ENCODE measurements at regions not wholly inside any gene's neighbourhood (a gene's known extent, or its start where the extent isn't known, plus 50 kb on each side); places are given as distances from the start of the nearest gene placed in this dataset.

DNA sequence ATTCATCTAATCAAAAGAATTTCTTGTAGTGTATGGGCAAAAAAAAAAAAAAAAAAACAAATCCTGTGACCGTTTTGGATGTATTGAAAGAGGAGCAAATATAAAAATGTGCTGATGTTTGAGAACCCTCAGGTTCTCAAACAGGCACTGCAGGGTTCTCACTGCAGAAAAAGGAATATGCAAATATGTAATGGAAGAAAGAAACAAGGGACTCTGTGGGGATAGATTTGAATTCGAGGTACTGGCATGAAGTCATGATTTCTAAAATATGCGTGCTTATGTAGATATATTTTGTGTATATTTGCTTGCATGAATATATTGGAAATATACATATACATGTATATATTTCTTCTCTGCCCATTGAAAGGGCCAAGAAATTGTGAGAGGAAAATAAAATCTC lies 365.0 kb upstream of the RUNX1 start:
- Mint-ChIP-seq H3K27ac (no peak overlapping the region), H3K9me3 (no peaks in the 10 kb centered on the region), H3K36me3 (ENCODE audit: low read depth) (no peaks in the 10 kb centered on the region), H3K27me3 (ENCODE audit: low read depth) (no peaks in the 10 kb centered on the region), H3K4me1 (ENCODE audit: low read depth) (no peaks in the 10 kb centered on the region), H3K4me3 (no peak overlapping the region)
- CTCF ChIA-PET: no interaction called here
- intact Hi-C loops (cut with micrococcal nuclease): no loop called here
- no peak for DNase-seq

DNA sequence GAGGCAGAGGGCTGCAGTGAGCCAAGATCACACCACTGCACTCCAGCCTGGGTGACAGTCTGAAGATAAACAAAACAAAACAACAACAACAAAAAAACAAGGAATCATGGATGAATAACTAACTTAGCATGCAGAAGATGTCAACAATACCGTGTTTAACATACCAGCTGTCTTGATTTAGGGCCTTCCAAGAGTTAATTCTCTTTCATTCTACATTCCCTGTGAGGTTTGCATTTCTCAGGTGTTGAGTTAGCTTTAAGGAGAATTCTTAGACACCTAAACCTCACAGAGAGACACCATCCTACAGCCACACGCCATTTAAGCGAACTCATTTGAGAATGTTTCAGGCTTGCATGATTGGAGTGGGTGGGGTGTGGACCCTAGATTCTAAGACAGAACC lies 363.1 kb upstream of the RUNX1 start:
- H3K4me1 Mint-ChIP-seq (ENCODE audit: low read depth): peaks cover 4% of the 10 kb centered on the region
- CTCF ChIA-PET: no interaction called here
- H3K4me3 Mint-ChIP-seq: no peak overlapping the region
- no peaks in the 10 kb centered on the region for H3K27me3 Mint-ChIP-seq (ENCODE audit: low read depth)
- intact Hi-C loops (cut with micrococcal nuclease): no loop called here
- no peaks in the 10 kb centered on the region for H3K36me3 Mint-ChIP-seq (ENCODE audit: low read depth)
- no peak for DNase-seq
- H3K27ac Mint-ChIP-seq: no peak overlapping the region
- no peaks in the 10 kb centered on the region for H3K9me3 Mint-ChIP-seq

DNA sequence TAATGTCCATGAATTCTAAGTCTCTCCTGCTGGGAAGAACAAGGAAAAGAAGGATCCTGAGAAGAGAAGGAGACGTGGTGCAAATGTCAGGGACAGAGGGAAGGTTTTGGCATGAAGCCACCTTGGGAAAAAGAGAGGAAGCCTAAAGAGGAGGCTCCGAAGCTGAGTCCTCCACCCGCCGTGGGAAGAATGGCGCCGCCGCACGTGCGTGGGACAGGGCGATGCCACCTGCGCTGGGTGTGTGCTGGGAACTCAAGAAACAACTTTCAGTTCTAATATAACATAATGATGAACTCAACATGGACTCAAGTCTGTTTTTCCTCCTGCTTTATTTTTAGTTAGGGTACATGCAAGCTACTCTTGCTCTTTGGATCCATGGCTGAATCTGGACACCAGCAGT lies 362.3 kb upstream of the RUNX1 start:
- CTCF ChIA-PET: no interaction called here
- intact Hi-C loops (cut with micrococcal nuclease): no loop called here

DNA sequence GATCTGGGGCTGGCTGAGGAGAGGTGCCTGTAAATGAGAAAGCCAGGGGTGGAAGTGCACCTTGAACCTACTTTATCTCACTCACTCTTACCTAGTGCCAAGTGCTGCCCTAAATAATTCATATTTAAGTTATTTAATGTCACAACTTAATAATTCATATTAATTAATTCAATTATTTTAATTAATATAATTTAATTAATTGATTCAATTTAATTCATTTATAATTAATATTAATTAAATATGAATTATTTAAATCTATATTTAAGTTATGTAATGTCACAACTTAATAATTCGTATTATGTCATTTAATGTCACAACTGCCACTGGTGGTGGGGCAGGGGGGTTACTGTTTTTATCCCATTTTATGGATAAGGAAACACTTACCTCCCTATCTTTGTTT lies 361.6 kb upstream of the RUNX1 start:
- H3K27ac Mint-ChIP-seq: no peak overlapping the region
- peaks cover 4% of the 10 kb centered on the region for H3K4me1 Mint-ChIP-seq (ENCODE audit: low read depth)
- no peak for DNase-seq
- H3K9me3 Mint-ChIP-seq: no peaks in the 10 kb centered on the region
- H3K27me3 Mint-ChIP-seq (ENCODE audit: low read depth): no peaks in the 10 kb centered on the region
- no peaks in the 10 kb centered on the region for H3K36me3 Mint-ChIP-seq (ENCODE audit: low read depth)
- no peak overlapping the region for H3K4me3 Mint-ChIP-seq
- intact Hi-C loops (cut with micrococcal nuclease): no loop called here
- CTCF ChIA-PET: no interaction called here

More for the DNA sequence above, 362.3 kb upstream of the RUNX1 start:
- Mint-ChIP-seq H3K4me1 (ENCODE audit: low read depth) (peaks cover 4% of the 10 kb centered on the region), H3K36me3 (ENCODE audit: low read depth) (no peaks in the 10 kb centered on the region), H3K4me3 (no peak overlapping the region), H3K27ac (no peak overlapping the region), H3K27me3 (ENCODE audit: low read depth) (no peaks in the 10 kb centered on the region), H3K9me3 (no peaks in the 10 kb centered on the region)
- DNase-seq: no peak

DNA sequence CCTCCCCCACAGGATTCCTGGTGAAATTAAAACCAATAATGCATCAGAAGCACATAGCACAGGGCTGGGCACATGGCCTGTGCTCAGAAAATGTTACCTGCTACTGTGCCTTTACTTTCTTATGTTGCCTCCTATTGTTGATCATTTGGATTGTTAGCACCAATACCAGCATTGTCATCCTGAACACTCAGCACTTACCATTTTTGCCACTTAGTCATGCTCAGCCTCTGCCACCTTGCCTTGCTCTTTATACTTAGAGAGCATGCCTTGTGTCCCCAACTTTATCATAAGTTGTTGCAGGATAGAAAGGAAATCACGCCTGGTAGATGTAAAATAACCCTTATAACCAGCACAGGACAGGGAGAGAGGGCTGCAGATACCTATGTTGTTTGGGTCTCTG lies 361.0 kb upstream of the RUNX1 start:
- H3K4me3 Mint-ChIP-seq: no peak overlapping the region
- H3K27me3 Mint-ChIP-seq (ENCODE audit: low read depth): no peaks in the 10 kb centered on the region
- CTCF ChIA-PET: no interaction called here

DNA sequence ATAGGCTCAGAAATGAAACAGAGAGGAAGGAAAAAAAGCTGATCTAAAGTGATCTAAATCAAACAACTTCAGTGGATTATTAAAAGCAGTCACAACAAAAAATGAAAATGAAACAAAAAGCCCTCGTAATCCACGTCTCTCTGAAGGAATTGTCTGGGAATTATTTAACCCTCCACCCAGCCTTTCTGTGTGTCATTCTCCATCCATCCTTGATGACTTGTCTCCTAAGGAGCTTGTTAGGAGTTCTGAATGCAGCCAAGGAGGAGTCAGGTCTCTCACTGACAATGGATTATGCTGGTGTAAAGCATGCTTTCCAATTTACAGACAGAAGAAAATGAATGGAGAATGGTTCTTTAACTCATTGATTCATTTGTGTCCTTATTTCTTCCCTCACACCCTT lies 359.3 kb upstream of the RUNX1 start:
- intact Hi-C loops (cut with micrococcal nuclease): loop anchor here (10.0 kb wide), 1 partner anchor 436 kb away; no protein-coding TSS in a partner anchor
- no peak overlapping the region for H3K4me3 Mint-ChIP-seq
- no peaks in the 10 kb centered on the region for H3K36me3 Mint-ChIP-seq (ENCODE audit: low read depth)
- no peaks in the 10 kb centered on the region for H3K9me3 Mint-ChIP-seq
- H3K4me1 Mint-ChIP-seq (ENCODE audit: low read depth): peaks cover 4% of the 10 kb centered on the region
- H3K27ac Mint-ChIP-seq: no peak overlapping the region
- no peak for DNase-seq
- H3K27me3 Mint-ChIP-seq (ENCODE audit: low read depth): no peaks in the 10 kb centered on the region
- CTCF ChIA-PET: no interaction called here

More for the DNA sequence above, 361.0 kb upstream of the RUNX1 start:
- intact Hi-C loops (cut with micrococcal nuclease): no loop called here
- Mint-ChIP-seq H3K9me3 (no peaks in the 10 kb centered on the region), H3K27ac (no peak overlapping the region), H3K4me1 (ENCODE audit: low read depth) (peaks cover 4% of the 10 kb centered on the region), H3K36me3 (ENCODE audit: low read depth) (no peaks in the 10 kb centered on the region)
- DNase-seq: no peak

DNA sequence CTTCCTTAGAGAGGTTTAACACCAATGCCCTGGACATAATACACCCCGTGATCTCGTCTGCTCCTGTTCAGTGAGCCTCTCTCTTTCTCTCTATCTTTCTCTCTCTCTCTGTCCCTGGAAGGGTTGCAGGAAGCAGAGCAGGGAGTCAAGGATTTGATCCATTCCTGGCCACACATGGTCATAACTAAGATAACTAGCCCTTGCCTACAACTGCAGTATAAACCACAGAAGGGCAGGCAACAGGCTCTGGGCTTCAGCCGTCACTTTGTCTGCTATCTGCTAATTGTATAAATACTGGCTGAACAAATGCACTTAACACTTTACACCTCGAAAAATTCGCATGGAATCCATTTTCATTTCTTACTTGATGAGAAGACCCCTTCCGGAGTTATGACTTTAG lies 357.5 kb upstream of the RUNX1 start:
- no peaks in the 10 kb centered on the region for H3K9me3 Mint-ChIP-seq
- no peak overlapping the region for H3K27ac Mint-ChIP-seq
- no peak overlapping the region for H3K4me3 Mint-ChIP-seq
- DNase-seq: no peak
- CTCF ChIA-PET: no interaction called here
- H3K4me1 Mint-ChIP-seq (ENCODE audit: low read depth): peaks cover 4% of the 10 kb centered on the region
- no peaks in the 10 kb centered on the region for H3K36me3 Mint-ChIP-seq (ENCODE audit: low read depth)
- intact Hi-C loops (cut with micrococcal nuclease): loop anchor here (10.0 kb wide), 1 partner anchor 438 kb away; no protein-coding TSS in a partner anchor
- no peaks in the 10 kb centered on the region for H3K27me3 Mint-ChIP-seq (ENCODE audit: low read depth)

DNA sequence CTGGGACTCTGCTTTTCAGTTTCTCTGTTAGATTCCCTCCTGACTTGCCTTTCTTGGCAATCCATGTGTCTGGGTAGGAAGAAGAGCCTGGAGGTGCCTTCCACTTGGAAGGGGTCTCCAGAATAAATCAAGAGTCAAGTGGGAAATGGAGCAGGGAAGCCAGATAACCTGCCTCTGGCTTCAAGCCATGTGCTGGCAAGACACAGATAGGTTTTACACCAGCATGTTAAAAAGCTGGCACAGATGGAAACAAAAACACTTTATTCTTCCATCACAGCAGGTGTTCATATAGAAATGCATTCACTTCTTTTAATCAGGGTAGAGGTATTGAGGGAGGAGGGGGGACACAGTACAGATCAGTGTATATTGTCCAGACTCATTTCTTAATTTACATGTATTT lies 356.9 kb upstream of the RUNX1 start:
- Mint-ChIP-seq H3K9me3 (no peaks in the 10 kb centered on the region), H3K27ac (no peak overlapping the region), H3K4me1 (ENCODE audit: low read depth) (peaks cover 4% of the 10 kb centered on the region), H3K36me3 (ENCODE audit: low read depth) (no peaks in the 10 kb centered on the region), H3K4me3 (no peak overlapping the region), H3K27me3 (ENCODE audit: low read depth) (no peaks in the 10 kb centered on the region)
- intact Hi-C loops (cut with micrococcal nuclease): loop anchor here (10.0 kb wide), 1 partner anchor 439 kb away; no protein-coding TSS in a partner anchor
- no peak for DNase-seq
- CTCF ChIA-PET: interaction anchor here (1.1 kb wide), 1 partner anchor 660 kb away, joined by 3 read pairs; no protein-coding TSS in a partner anchor

DNA sequence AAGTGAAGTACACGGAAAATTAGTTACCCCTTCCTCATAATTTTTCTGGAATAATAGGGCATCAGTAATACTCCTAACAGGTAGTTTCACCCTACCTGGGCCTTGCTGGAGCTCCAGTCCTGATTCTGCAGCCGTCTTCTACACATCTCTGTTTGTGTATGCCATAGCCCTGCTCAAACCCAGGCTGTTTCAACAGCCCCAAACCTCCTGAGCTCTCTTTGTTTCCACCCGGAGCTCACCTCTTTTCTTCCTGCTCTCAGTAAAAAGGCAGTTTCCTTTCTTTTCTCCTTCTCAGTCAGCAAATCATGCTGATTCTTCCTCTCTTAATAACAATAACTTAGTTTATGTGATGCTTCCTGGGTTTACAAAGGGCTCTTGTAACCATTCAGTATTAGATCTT lies 355.1 kb upstream of the RUNX1 start:
- CTCF ChIA-PET: interaction anchor here (0.8 kb wide), 1 partner anchor 189 kb away, joined by 3 read pairs; no protein-coding TSS in a partner anchor
- H3K27ac Mint-ChIP-seq: no peak overlapping the region
- intact Hi-C loops (cut with micrococcal nuclease): loop anchor here (5.0 to 10.0 kb wide), 5 partner anchors 437 to 623 kb away; no protein-coding TSS in a partner anchor

DNA sequence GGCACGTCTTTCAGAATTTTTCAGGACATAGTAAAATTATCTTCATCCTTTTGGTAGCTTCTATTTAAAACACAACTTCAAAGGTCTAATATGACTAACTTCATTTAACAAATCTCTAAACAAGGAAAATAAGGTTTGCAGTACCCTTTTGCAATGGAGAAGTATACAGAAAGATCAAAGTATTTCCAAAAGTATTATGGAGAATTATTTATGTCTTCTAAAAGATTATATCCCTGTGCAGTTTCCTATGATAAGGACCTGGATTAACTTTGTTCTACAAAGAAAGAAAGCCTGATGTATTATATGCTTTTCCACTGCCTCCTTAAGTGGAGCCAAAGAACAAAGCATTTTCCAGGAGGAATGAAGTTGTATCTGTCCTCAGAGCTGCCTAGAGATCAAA lies 353.0 kb upstream of the RUNX1 start:
- Mint-ChIP-seq H3K36me3 (ENCODE audit: low read depth) (no peaks in the 10 kb centered on the region), H3K4me1 (ENCODE audit: low read depth) (peaks cover 22% of the 10 kb centered on the region), H3K4me3 (no peak overlapping the region), H3K9me3 (no peaks in the 10 kb centered on the region), H3K27me3 (ENCODE audit: low read depth) (no peaks in the 10 kb centered on the region), H3K27ac (no peak overlapping the region)
- CTCF ChIA-PET: interaction anchor here (0.6 to 3.7 kb wide), 4 partner anchors 262 to 708 kb away, joined by 3 to 12 read pairs (median 3); no protein-coding TSS in a partner anchor
- no peak for DNase-seq
- intact Hi-C loops (cut with micrococcal nuclease): loop anchor here (5.0 to 10.0 kb wide), 5 partner anchors 435 to 625 kb away; no protein-coding TSS in a partner anchor

More for the DNA sequence above, 355.1 kb upstream of the RUNX1 start:
- Mint-ChIP-seq H3K9me3 (no peaks in the 10 kb centered on the region), H3K4me1 (ENCODE audit: low read depth) (peaks cover 16% of the 10 kb centered on the region), H3K36me3 (ENCODE audit: low read depth) (no peaks in the 10 kb centered on the region), H3K4me3 (no peak overlapping the region), H3K27me3 (ENCODE audit: low read depth) (no peaks in the 10 kb centered on the region)
- DNase-seq: no peak

DNA sequence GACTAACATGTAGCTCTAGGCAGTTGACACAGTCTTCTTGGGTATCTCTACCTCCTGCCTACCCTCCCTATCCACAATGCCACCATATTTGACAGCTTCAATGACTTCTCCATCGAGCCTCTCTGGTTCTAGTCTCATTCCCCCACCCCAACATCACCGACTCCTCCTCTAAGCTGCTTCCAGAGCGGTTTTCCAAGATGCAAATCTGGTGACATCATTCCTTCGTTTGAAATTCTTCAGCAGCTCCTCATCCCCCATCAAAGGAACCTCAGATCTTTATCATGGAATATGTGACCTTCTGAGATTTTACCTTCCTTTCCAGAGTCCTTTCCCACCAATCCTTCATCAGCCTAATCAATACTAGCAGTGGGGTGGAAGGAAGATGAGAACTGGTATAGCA lies 352.4 kb upstream of the RUNX1 start:
- CTCF ChIA-PET: interaction anchor here (0.6 to 3.7 kb wide), 12 partner anchors 25 to 708 kb away, joined by 3 to 22 read pairs (median 4); no protein-coding TSS in a partner anchor
- Mint-ChIP-seq H3K9me3 (no peaks in the 10 kb centered on the region), H3K27me3 (ENCODE audit: low read depth) (no peaks in the 10 kb centered on the region), H3K4me1 (ENCODE audit: low read depth) (peaks cover 22% of the 10 kb centered on the region), H3K27ac (no peak overlapping the region), H3K4me3 (no peak overlapping the region), H3K36me3 (ENCODE audit: low read depth) (no peaks in the 10 kb centered on the region)
- intact Hi-C loops (cut with micrococcal nuclease): loop anchor here (2.0 to 10.0 kb wide), 8 partner anchors 59 to 626 kb away; no protein-coding TSS in a partner anchor
- no peak for DNase-seq

DNA sequence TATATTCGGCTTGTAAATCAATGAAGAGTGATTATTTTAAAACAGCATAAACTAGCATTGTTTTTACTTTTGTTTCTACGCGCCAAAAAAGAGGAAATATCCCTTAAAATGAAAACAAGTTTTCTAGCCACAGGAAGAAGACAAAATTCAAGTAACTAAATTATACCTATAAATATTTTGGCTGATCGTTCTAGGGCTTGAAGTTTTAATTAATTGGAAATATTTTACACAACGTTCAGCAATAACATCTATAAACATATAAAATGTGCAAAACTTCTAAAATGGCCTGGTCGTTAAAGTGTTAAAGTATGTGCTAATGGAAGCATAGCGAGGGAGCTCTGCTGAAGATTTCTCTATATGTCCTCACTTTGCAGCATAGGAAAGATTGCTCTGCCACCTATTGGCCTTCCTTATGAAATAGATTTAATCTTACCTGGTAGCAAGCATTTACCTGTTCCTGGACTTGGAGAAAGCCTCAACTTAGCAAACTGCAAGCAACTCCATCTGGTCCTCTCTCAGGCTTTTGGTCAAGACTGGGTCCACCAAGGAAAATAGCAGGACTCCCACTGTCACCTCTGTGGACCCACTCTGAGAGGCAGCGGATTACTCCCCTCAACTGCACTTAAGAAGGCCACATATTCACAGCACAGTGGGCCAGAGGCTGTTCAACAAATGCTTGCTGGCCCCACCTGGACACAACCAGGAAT lies 351.3 kb upstream of the RUNX1 start:
- Mint-ChIP-seq H3K4me1 (ENCODE audit: low read depth) (peaks cover 24% of the 10 kb centered on the region), H3K27me3 (ENCODE audit: low read depth) (no peaks in the 10 kb centered on the region), H3K4me3 (peak overlapping the region; percentile 22), H3K9me3 (no peaks in the 10 kb centered on the region), H3K27ac (peak overlapping the region; percentile 27), H3K36me3 (ENCODE audit: low read depth) (no peaks in the 10 kb centered on the region)
- DNase-seq: peak; percentile 58
- CTCF ChIA-PET: interaction anchor here (0.6 to 3.7 kb wide), 23 partner anchors 26 to 655 kb away, joined by 3 to 22 read pairs (median 3); no protein-coding TSS in a partner anchor
- intact Hi-C loops (cut with micrococcal nuclease): loop anchor here (1.0 to 10.0 kb wide), 12 partner anchors 58 to 707 kb away; no protein-coding TSS in a partner anchor

DNA sequence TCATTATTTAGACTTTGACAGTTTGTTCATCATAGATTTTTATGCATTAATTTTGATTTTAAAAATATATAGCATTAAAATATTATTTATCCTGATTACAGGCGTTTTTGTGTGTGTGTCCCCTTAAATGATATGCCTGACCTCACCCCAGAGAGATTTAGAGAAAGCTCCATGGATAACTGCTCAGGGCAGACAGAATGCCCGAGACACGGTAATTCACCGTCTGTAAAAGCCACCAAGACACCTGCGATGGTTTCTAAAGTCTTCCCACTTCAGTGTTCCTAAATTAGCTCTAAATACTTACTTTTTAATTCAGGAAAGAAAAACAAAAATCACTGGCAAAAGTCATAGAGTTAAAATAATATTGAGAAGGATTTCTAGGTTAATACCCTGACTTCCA lies 350.6 kb upstream of the RUNX1 start:
- intact Hi-C loops (cut with micrococcal nuclease): loop anchor here (1.0 to 10.0 kb wide), 12 partner anchors 57 to 706 kb away; no protein-coding TSS in a partner anchor
- Mint-ChIP-seq H3K4me3 (peak overlapping the region; percentile 22), H3K27ac (peak overlapping the region; percentile 27), H3K9me3 (no peaks in the 10 kb centered on the region), H3K4me1 (ENCODE audit: low read depth) (peaks cover 24% of the 10 kb centered on the region), H3K27me3 (ENCODE audit: low read depth) (no peaks in the 10 kb centered on the region), H3K36me3 (ENCODE audit: low read depth) (no peaks in the 10 kb centered on the region)
- CTCF ChIA-PET: interaction anchor here (0.6 to 3.7 kb wide), 16 partner anchors 41 to 655 kb away, joined by 3 to 22 read pairs (median 4); no protein-coding TSS in a partner anchor
- no peak for DNase-seq
